HG03571 (cell line): ENCODE measurements at regions not wholly inside any gene's neighbourhood (a gene's known extent, or its start where the extent isn't known, plus 50 kb on each side); places are given as distances from the start of the nearest gene placed in this dataset.

Experiments
- ATAC-seq: cut with Tn5 transposase; IDR thresholded peaks from one replicate; pipeline ENCODE4 v1.9.1; 2021; ENCODE audit not compliant: unreplicated experiment

- ATAC-seq, result no peak
These were observed 424.5 kb downstream of the RAD51AP2 start for GRCh38 chr2:17093712-17094111.

GRCh38 chr2:17086990-17087389, 421.4 kb upstream of the CYRIA start:
- no peak for ATAC-seq

- no peak for ATAC-seq
These were observed 420.0 kb upstream of the CYRIA start for GRCh38 chr2:17085546-17086202.

DNA sequence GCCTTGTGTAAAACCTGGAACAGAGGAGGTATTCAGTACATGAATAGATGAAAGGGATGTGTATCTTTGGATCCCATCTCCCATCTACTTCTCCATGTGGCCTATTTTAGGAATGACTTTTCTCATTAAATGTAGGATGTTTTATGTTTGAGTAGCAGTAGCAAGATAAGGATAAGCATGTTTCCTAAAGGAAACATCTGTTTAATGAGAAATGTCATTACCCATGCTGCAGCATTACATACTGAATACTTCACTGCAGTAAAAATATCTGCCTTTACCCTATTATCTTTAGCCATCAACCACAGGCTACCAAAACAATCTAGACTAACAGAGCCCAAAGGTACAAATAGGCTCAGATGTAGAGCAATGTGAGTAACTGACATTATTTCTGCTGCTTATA, 419.2 kb upstream of the CYRIA start:
- ATAC-seq, result no peak

DNA sequence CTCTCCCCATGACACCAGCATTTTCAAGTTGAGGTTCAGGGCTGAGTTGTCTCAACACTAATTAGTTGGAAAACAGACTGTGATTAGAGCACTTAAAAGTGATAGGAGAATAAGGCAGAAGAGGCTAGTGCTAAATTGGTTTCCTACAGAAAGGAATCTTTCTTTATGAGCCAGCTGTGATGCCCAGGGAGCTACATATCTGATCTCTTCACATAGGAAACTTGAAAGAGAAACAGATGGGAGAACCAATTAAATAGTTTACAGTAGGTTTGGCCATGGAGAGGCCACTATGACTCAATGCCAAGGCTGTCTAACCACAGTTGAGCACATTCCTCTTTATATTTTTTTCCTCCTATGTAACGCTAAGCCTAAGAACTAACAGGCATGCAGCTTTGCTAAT, 418.3 kb upstream of the CYRIA start:
- no peak for ATAC-seq

- ATAC-seq, result no peak
These were observed 413.6 kb upstream of the CYRIA start for GRCh38 chr2:17079262-17079661.

- ATAC-seq, result no peak
These were observed 410.9 kb upstream of the CYRIA start for GRCh38 chr2:17076533-17076932.

DNA sequence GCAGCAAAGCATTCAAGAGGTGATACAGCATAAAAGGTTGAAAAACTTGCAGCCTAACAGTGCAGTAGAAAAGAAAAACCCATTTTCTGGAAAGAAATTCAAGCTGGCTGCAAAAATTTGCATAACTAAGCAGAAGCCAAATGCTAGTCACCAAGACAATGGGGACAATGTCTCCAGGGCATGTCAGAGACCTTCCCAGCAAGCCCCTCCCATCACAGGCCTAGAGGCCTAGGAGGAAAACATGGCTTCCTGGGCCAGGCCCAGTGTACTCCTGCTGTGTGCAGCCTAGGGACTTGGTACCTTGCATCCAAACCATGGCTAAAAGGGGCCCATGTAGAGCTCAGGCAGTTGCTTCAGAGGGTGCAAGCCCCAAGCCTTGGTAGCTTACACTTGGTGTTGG, 405.1 kb upstream of the CYRIA start:
- ATAC-seq, result no peak

- no peak for ATAC-seq
These were observed 403.9 kb upstream of the CYRIA start for GRCh38 chr2:17069564-17069963.

DNA sequence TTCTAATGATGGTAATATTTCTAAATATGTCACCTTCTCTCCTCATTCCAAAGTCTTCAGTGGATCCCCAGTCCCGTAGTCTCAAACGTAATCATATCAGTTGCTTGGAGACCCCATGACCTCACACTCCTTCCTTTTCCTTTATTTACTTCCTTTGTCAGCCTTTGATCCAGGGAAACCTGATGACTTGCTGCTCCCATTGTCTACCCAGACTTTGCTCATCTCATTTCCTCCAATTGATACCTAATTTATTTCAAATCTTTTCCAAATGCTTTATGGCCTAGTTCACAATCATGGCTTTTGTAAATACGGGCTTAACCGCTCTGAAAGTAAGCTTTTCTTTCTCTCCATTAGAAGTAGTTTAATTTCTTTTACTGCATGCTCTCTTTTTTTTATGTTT, 402.4 kb upstream of the CYRIA start:
- no peak for ATAC-seq

DNA sequence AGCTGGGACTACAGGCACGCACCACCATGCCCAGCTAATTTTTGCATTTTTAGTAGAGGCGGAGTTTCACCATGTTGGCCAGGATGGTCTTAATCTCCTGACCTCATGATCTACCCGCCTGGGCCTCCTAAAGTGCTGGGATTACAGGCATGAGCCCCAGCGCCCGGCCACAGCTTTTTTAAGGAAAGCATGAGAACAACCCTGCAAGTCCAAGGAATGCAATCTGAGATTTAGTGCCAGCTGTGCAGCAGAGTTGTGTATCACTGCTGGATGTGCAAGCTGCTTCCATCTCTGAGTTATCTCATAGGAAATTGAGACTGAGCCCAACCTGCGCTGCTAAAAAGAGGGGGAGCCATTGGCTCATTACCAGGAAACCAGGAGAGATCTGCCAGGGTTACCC, 399.9 kb upstream of the CYRIA start:
- ATAC-seq, result no peak

- no peak for ATAC-seq
These were observed 395.4 kb upstream of the CYRIA start for GRCh38 chr2:17061028-17061427.

DNA sequence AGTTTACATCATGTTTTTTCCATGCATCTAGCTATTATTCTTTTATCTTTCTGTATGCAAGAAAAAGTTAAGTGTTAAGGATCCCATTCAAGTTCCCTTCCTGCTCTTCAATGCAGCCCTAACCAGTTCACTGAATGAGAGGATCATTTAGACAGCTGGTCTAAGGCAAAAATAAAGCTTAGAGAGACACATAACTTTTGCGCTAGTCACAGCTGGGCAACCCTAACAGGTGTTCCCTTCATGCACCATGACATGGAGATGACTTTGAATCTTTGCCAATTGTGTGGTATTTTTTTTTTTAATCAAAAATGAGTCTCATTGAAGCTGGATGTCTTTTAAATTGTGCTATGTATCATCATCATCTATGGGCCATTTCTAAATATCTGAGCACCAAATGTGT, 393.8 kb upstream of the CYRIA start:
- no peak for ATAC-seq

GRCh38 chr2:17058772-17059402, 393.3 kb upstream of the CYRIA start:
- no peak for ATAC-seq

GRCh38 chr2:17057109-17058017, 391.7 kb upstream of the CYRIA start:
- ATAC-seq, result no peak

- ATAC-seq, result no peak
These were observed 390.6 kb upstream of the CYRIA start for GRCh38 chr2:17056236-17056635.

DNA sequence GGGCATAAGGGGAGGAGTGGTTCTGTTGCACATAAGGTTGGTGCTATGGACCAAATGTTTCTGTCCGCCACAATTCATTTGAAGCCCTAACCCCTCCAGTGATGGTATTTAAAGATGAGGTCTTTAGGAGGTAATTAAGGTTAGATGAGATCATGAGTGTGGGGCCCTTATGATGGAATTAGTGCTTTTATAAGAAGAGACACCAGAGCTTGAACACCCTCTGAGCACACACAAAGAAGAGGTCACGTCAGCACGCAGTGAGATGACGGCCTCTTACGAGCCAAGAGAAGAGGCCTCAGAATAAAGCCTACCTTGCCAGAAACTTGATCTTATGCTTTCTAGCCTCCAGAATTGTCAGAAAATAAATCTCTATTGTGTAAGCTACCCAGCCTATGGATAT, 386.4 kb upstream of the CYRIA start:
- no peak for ATAC-seq

GRCh38 chr2:17051538-17051937, 385.9 kb upstream of the CYRIA start:
- no peak for ATAC-seq

- no peak for ATAC-seq
These were observed 377.5 kb upstream of the CYRIA start for GRCh38 chr2:17043173-17043572.

DNA sequence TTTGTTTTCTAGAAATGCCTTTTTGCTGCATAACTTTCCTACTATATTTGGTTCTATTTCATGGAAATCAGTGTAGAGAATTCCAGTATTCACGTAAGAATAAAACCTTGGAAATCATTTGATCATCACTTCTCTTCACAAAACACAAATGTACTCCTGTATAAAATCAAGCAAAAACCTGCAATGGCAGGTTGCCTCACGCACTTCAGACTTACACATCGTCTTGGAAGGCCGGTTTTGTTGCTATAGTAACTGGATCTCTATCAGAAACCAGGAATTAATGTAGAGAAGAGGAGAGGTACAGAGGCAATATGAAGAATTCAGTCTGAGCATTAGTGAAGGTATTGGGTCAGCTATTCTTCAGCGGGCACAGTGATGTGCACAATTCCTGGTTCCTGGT, 370.7 kb upstream of the CYRIA start:
- ATAC-seq, result no peak

- no peak for ATAC-seq
These were observed 369.4 kb upstream of the CYRIA start for GRCh38 chr2:17035010-17035409.

- ATAC-seq, result no peak
These were observed 364.4 kb upstream of the CYRIA start for GRCh38 chr2:17030047-17030446.
